GM18870 (cell line): ENCODE measurements at regions not wholly inside any gene's neighbourhood (a gene's known extent, or its start where the extent isn't known, plus 50 kb on each side); places are given as distances from the start of the nearest gene placed in this dataset.

Experiments used
- ATAC-seq: cut with Tn5 transposase; IDR thresholded peaks from one replicate; pipeline ENCODE4 v1.9.1; 2021; ENCODE audit warnings: moderate library complexity; ENCODE audit not compliant: unreplicated experiment

DNA sequence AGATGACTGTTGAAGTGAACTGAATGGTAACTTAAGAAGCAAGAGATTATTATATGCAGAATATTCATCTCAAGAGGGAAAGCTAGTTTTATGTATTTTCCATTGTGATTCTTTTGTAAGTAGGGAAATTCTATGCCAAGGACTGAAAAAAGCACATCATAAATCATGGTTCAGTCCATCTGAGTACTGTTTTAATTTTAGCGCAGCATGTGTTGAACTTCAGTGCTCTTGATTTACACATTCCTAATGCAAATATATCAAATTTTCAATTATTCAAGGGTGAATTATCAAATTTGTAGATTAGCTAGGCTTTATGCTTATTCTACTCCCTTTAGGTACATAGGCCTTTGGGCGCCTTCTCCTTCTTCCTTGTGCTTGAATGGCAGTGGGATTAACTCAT lies 50.3 kb upstream of the TCF12 start:
- ATAC-seq = no peak

DNA sequence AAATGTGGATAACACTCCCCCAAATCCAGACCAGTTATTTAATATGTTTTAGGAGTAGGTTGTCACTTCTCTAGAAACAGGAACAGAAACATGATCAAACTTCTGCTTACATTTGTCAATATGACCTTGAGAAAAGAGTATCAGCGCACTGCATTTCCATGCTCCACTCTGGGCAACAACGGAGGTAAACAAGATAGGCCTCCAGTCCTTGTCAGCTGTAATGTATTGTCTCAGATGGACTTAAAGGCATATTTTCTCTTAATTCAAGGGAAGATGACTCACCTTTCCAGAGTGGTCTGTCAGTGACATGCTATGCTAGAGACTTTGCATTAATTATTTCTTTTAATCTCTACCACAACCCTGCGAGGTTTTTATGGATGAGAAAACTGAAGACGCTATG lies 51.6 kb upstream of the TCF12 start:
- no peak for ATAC-seq

DNA sequence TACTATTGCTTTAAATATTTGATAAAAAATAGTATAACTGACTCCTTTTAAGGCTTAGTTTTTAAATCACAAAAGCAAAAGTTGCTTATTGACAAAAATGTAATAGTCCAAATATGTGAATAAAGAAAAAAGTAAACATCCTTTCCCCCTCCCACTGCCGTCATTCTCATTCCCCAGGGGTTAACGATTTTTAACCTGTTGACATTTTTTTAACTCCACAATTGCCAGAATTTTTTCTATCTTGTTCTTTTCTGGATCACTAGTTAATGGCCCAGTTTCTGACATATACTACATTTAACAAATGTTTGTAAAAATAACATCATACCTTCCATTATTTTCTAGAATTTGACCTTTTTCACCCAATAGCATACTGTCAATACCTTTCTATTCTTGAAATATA lies 60.6 kb upstream of the TCF12 start:
- ATAC-seq = no peak

DNA sequence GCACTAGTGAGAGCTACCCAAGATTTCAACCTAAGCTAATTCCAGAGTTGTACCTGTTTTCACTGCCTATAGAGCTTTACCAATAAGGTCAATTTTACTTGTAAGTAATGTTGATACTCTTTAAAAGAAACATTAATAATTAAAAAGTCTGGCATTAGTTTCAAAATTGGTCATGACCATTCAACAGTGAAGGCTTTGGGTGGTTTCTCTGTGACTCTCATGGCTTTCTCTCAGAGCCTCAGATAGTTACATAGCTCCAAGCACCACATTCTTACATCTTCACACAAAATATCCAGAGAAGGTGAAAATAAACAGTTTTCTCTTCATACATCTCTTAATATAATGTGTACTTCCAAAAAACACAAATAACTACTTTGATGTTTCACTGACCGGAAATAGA lies 61.5 kb upstream of the TCF12 start:
- ATAC-seq = no peak

DNA sequence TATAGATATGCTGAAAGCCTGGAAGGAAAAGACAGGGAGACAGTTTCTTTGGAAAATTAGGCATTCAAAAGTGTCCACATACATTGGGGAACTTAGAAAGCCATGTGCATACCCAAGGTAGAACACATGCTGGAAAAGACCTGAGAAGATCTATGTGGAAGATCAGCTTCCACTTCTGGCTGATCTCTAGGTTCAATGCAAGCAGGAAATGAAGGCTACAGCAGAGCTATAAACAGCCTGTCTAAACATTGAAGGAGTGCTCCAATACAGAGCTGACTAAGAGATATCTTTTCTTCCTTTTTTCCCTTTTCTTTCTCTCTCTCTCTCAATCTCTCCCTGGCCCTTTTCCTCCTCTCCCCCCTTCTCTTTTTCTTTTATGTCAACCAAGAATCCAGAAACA lies 73.6 kb upstream of the TCF12 start:
- no peak for ATAC-seq

DNA sequence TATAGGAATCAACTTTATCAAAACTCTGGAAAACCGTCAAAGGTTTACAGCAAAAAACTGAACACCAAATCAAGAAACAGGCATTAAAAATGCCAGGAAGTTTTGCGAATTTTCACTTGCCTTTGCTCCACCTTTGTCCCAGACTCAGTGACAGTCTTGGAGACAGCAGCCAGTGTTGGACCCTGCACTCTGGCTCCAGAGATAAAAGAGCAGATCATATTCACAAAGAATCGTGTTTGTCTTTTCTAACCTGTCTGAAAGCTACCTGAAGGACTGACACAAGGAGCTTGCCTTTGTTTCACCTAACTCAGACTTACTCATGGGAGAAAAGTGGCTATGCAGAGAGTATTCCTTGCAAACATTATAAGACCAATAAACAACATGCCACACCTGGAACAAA lies 74.0 kb upstream of the TCF12 start:
- no peak for ATAC-seq

DNA sequence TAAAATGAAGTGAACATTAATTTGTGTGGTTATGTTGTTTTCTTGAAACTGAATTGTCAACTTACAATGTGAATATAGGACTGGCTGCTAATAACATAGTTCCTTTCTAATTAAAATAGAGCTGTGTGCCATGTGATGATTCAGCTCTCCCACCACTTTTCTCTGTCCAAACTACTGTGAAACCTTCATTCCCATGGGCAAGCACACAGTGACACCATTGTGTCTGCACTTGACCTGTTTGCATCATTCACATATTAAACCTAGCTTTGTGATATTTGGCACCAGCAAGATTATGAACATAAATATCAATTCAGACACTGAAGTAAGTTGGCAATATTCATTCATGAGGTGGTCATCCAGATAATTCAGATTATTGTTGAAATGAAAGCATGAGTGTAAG lies 78.8 kb upstream of the TCF12 start:
- ATAC-seq = no peak

DNA sequence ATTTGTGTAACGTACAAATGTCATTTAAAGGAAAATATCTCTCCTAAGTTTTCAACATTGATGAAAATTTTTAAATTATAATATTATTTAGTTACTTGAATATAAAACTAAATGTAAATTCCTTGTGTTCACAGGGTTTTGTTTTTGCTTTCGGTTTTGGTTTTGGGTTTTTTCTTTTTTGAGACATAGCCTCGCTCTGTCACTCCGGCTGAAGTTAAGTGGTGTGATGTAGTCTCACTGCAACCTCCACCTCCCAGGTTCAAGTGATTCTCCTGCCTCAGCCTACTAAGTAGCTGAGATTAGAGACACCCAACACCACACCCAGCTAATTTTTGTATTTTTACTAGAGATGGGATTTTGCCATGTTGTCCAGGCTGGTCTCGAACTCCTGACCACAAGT lies 79.3 kb upstream of the TCF12 start:
- no peak for ATAC-seq

DNA sequence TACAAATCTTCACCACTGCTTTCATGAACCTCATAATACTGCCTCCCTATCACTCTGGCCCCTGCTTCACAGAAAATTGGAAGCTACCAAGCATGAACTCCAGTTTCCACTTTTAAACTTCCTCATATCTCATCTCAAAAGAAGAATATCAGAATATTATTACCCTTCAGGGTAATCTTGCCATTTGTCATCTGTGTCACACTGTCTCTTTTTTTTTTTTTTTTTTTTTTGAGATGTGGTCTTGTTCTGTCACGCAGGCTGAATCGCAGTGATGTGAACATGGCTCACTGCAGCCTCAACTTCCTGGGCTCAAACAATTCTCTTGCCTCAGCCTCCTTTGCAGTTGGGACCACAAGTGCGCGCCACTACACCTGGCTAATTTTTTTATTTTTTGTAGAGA lies 80.4 kb upstream of the TCF12 start:
- ATAC-seq = no peak

DNA sequence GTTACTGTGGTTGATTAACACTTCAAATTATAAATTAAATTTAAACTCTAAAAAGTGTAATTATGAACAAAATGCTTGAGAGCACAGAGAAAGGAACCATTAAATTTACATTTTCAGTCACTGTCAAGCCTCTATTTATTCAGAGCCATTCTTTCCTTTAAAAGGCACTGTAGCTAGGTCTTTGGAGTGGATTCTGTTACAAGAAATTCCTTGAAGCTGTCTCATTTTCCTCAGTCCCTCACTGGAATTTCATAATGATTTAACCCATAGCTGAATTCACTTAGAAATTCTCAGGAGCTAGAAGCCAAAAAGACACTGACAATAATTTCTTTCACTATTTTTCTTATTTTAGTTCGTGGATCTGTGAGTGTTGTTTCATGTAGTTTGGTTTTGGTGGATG lies 81.2 kb upstream of the TCF12 start:
- no peak for ATAC-seq

DNA sequence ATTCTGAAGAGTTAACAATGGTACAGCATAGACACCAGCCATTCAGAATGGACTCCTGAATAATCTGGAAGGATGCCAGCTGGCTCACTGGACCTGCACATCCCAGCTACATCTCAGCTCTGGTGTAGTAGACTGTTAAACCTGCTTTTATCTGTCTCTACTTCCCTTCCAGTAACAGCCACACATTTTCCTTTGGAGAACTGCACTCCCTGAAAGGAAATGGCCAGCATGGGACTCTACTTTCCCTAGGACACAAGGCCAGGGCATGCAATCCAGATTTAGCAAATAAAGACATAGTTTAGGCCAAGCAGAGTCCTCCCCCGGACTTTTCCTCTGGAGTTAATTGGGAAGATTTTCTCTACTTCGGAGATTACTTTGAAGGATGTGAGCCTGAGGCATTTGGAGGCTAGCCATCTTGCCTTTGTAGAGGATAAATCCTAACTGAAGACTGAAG lies 82.7 kb upstream of the TCF12 start:
- no peak for ATAC-seq

DNA sequence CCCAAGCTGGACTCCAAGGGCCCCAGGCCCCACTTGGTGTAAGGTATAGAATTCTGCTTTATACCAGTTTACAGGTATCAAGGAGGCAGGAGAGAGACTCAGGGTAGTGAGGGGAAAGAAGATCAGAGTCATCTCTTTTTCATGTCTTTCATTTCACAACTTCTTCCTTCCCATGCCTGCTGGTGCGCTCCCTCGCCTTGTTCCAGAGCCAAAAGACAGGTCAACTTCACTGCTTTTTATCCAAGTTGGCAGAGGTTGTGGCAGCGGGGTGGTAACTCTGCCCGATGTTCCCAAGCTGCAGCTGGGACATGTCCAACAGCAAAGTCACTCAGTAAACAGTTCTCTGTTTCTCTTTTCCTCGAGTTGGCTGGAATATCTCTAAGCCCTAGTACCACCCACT lies 86.3 kb upstream of the TCF12 start:
- no peak for ATAC-seq

DNA sequence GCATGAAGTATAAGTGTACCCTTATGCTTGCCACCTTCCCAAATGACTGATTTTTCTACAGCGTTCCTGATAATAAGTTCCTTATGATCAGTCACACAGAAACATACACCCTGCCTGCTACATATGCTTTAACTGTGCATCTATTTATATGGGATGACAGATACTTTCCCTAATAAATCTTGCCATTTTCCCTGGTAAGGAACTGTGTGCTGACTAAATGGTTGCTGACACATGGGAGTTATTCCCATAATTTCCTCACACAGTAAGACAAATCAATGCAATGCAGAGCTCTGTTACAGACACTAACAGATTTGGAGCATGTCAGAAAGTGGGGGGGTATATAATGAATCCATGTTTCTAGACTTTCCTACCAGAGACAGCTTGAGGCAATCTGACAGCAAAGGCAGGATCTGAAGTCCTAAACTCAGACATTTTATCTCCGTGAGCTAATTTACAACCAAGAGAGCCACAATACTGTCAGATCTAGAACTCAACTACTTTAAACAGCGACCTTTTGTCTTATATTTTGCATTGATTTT lies 86.9 kb upstream of the TCF12 start:
- no peak for ATAC-seq

DNA sequence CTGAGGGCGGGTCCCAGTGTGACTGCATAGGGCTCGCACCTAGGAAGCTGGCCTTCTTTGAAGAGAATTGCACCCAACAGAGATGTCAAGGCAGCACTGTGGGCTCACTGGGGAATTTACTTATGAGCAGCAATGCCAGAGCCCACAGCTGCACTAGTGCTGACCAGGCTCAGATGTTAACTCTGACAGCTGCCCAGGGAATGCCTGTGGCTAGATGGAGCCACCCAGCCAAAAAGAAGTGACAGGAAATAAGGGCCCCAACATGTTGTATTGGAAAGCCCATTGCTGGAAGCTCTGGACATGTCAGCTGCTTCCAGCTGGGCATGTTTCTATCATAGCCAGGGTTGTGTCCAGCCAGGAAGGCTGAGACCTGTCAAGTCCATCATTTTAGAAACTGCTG lies 90.9 kb upstream of the ZNF280D start:
- ATAC-seq = no peak

DNA sequence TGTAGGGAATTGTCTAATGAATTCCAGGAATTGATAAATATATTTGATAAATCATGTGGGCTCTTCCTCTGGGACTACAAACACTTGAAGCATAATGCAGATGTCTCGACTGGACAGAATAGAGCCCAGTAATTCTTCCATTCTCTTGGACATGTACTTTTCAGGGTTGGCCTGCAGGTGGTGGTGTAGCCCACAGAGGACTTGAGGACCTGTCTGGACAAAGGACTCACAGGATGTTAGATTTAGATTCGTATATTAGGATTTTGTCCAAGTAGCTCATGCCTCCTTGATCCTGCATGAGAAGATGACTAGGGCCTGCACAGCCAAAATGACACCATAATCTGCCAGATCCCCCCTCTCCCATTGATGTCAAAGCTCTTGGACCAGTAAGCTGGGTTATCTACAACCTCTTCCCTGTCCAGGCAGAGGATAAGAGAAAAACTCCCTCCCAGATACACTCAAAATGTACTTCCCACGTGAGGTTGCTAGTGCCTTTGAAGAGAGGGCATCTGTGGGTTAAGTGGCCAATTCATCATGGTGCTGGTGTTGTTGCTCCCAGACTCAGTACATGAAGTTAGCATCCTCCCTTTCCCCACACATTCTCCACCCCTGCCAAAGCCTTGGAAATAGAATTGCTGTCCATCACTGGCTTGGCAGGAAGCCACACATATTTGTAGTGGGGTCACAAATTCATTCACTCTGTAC lies 88.6 kb upstream of the ZNF280D start:
- ATAC-seq = peak; percentile 70

DNA sequence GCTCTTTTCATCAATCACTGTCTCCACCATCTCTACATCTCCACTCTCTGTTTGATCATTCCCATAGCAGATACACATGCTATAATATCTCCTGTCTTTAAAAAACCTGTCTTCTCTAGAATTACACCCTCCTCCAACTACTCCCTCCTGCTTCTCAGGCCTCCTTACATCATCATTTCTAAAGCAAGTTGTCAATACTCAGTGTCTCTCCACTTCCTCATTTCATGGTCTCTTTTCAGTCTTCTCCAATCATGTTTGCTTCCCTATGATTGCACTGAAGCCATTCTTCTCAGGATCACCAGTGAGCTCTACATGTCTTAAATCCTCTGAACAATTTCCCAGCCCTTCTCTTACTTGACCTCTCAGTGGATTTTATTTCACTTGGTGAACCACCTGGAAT lies 87.0 kb upstream of the ZNF280D start:
- peak; percentile 50 for ATAC-seq

DNA sequence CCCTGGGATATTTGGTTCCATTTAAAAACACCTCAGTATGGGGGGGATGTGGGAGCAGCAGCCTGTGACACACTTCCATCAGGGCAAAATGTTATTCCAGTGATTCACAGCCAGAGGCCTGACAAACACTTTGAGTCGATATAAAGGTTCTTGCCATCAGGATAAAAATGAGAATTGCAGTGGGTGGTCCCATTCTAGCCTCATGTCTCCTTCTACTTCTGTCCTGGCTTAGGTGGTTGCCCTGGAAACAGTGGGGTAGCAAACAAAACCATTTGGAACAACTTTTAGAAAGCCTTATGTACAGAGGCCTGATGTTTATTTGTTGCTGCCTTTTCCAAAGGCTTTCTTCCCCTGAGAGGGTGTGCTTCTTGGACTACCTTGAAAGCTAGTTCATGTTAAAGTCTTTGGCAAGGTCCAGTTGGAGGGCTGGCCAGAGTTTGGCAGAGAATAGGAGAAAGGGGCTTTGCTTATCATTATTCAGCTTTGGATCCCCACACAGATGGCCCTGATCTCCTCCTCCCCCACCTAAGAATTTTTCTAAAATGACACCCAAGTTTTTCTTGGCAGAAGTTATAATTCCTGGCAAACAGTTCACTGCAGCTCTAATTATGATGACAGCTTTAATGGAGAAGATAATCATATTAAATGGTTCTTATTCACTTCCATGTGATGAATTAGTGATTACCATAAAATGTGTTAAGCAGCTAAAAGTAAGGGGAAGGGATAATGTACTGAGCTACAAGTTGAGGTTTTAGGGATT lies 84.2 kb upstream of the ZNF280D start:
- no peak for ATAC-seq

DNA sequence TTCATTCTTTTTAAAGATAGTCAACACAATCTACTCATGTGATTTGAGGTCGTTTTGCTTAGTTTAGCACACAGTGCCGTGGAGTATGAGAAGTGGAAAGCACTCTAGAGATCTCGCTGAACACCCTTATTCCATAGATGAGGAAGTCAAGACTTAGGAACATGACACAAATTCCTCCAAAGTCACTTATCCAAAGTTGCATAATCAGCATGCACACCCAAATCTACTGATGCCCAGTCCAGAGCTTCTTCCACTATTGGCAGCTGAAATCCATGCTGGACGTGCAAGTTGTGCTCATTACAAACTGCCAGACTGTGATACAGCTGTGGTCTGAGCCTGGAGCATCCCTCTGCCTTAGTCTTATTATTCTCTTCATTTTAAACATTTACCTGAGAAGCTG lies 83.5 kb upstream of the ZNF280D start:
- ATAC-seq = no peak

DNA sequence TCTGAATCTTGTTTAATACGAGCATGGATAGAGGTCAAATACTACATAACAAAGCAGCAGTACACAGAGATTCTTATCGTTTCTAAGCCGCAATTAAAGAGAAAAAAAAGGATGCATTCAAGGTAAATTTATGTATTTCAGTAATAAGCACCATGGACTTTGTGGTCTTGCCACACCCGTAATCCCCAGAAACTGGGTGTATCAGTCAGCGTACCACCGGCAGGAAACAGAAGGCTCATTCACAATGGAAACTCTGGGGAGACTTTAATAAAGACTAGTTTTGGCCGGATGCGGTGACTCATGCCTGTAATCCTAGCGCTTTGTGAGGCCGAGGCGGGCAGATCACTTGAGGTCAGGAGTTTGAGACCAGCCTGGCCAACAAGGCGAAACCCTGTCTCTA lies 81.9 kb upstream of the ZNF280D start:
- no peak for ATAC-seq

DNA sequence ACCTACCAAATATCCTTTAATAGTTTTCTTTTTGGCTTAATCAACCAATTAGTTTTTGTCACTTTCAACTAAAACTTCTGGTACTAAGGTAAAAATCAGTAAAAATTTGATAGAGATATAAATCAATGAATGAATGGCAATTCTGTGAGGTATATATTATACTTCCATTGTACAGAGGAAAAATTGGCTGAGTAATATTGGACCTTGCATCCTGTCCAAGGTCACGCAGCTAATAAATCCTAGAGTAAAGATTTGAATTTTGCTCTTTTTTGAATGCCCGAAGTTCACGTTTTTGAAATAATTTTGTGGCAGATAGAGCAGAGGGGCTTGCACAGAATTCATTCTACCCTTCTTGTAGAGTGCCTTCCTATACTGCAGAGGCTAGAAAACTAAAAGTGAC lies 81.1 kb upstream of the ZNF280D start:
- ATAC-seq = no peak

DNA sequence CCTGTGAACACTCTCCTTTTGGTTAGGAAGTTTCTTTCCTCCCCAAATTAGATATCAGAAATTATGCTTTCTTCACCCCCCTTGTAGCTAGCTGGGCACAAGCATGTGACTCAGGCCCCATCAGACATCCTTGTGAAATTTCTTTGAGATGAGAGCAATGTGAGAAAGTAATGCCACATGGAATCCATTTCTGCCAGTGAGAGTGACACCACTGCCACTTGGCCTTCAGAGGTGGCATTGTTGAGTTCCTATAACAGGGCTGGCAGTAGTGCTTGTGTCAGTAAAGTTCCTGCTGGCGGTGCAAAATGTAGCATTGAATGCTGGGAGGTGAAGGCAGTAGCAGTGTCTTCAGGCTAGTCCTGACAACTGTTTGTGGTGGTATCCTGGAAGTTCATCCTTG lies 80.7 kb upstream of the ZNF280D start:
- no peak for ATAC-seq

DNA sequence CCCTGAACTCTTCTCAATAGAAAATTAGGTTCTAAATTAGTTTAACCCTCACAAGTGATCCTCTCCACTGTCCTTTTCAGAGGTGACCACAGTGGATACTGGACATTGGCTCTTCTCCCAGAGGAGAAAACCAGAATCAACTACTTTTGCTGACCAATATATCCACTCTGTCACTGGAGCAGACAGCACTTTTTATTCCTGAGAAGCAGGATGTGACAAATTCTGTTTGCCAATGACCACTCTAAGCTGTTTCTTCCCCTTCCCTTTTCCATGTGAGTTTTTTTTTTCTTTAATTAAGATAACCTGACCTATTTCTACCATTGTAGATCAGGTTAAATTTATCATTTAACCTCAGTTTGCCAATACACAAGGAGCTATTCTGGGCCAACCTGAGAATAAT lies 79.7 kb upstream of the ZNF280D start:
- no peak for ATAC-seq
